GM12878 (cell line): ENCODE measurements at regions not wholly inside any gene's neighbourhood (a gene's known extent, or its start where the extent isn't known, plus 50 kb on each side); places are given as distances from the start of the nearest gene placed in this dataset.

Source experiments
- ATF7 ChIP-seq: fragments of 450-650 bp; IDR thresholded peaks from 2 replicates; pipeline ENCODE4 v1.6.1; 2016; ENCODE audit warnings: low read depth, mild to moderate bottlenecking
- BCL11A ChIP-seq: IDR thresholded peaks from 2 replicates; pipeline ENCODE4 v1.6.1; 2011; ENCODE audit warnings: low read depth, low read length
- BCLAF1 ChIP-seq: fragments of 450-650 bp; IDR thresholded peaks from 2 replicates; pipeline ENCODE4 v1.6.1; 2017; ENCODE audit warnings: antibody characterized with exemption, mild to moderate bottlenecking, moderate library complexity
- BHLHE40 ChIP-seq, 2 experiments: fragments of 450-650 bp in 1 of 2; IDR thresholded peaks; 2 replicates each; pipeline ENCODE4 v1.6.1; 2011 to 2017; ENCODE audit warnings: low read depth in 2 of 2, borderline replicate concordance in 1 of 2, improper control_type of control experiment in 1 of 2, low read length in 1 of 2, mild to moderate bottlenecking in 1 of 2
- BRCA1 ChIP-seq: IDR thresholded peaks from 2 replicates; pipeline ENCODE4 v1.6.1; 2011; ENCODE audit warnings: low read depth, low read length, improper control_type of control experiment
- CBX3 ChIP-seq: fragments of 200-600 bp; sonication (generic); IDR thresholded peaks from 2 replicates; pipeline ENCODE4 v1.6.1; 2016; ENCODE audit warnings: low read depth, borderline replicate concordance
- EGR1 ChIP-seq, 2 experiments: IDR thresholded peaks; 1 replicate in 1 of 2; 2 replicates in 1 of 2; pipeline ENCODE4 v1.6.1; 2011 to 2012; ENCODE audit warnings: low read depth in 2 of 2, low read length in 2 of 2, borderline replicate concordance in 1 of 2, mild to moderate bottlenecking in 1 of 2, moderate library complexity in 1 of 2
- ELK1 ChIP-seq: IDR thresholded peaks from 2 replicates; pipeline ENCODE4 v1.6.1; 2012; ENCODE audit warnings: low read depth, low read length, improper control_type of control experiment
- EP300 ChIP-seq, 2 experiments: fragments of 150-350 bp in 1 of 2; IDR thresholded peaks; 2 replicates each; pipeline ENCODE4 v1.6.1; 2011 to 2012; ENCODE audit warnings: low read depth in 2 of 2, low read length in 2 of 2, borderline replicate concordance in 1 of 2, improper control_type of control experiment in 1 of 2, inconsistent platforms in 1 of 2; ENCODE audit not compliant: control insufficient read depth in 1 of 2
- ETV6 ChIP-seq, 2 experiments: fragments of 450-650 bp in 1 of 2; IDR thresholded peaks in 1 of 2; conservative IDR thresholded peaks in 1 of 2; 2 replicates each; pipeline ENCODE4 v1.6.1; 2014; ENCODE audit warnings: antibody characterized with exemption in 1 of 2, borderline replicate concordance in 1 of 2, low read depth in 1 of 2, mild to moderate bottlenecking in 1 of 2, moderate library complexity in 1 of 2
- FOXM1 ChIP-seq: IDR thresholded peaks from 2 replicates; pipeline ENCODE4 v1.6.1; 2012; ENCODE audit warnings: low read depth, mild to moderate bottlenecking, inconsistent platforms, low read length, moderate library complexity
- HCFC1 ChIP-seq: fragments of 150-350 bp; IDR thresholded peaks from 2 replicates; pipeline ENCODE4 v1.6.1; 2014; ENCODE audit warnings: low read length
- HDAC6 ChIP-seq: fragments of 200-600 bp; sonication (generic); IDR thresholded peaks from one replicate; pipeline ENCODE4 v1.8.0; 2017; ENCODE audit warnings: antibody characterized with exemption; ENCODE audit not compliant: unreplicated experiment
- HDGF ChIP-seq: fragments of 450-650 bp; IDR thresholded peaks from 2 replicates; pipeline ENCODE4 v1.6.1; 2016; ENCODE audit warnings: antibody characterized with exemption
- IRF4 ChIP-seq: IDR thresholded peaks from 2 replicates; pipeline ENCODE4 v1.6.1; 2011; ENCODE audit warnings: low read depth, low read length
- MEF2B ChIP-seq: fragments of 450-650 bp; IDR thresholded peaks from 2 replicates; pipeline ENCODE4 v1.6.1; 2018; ENCODE audit warnings: mild to moderate bottlenecking, moderate library complexity; ENCODE audit not compliant: partially characterized antibody, poor library complexity, severe bottlenecking
- MTA2 ChIP-seq: fragments of 450-650 bp; IDR thresholded peaks from 2 replicates; pipeline ENCODE4 v1.6.1; 2016; ENCODE audit warnings: low read depth, mild to moderate bottlenecking, moderate library complexity
- NBN ChIP-seq: fragments of 450-650 bp; IDR thresholded peaks from 2 replicates; pipeline ENCODE4 v1.6.1; 2016
- NR2F1 ChIP-seq: fragments of 450-650 bp; conservative IDR thresholded peaks from 2 replicates; pipeline ENCODE4 v1.6.1; 2017; ENCODE audit warnings: mild to moderate bottlenecking
- PAX5 ChIP-seq: IDR thresholded peaks from 2 replicates; pipeline ENCODE4 v1.6.1; 2011; ENCODE audit warnings: low read depth, low read length, borderline replicate concordance
- RAD21 ChIP-seq: IDR thresholded peaks from 2 replicates; pipeline ENCODE4 v1.6.1; 2011; ENCODE audit warnings: mild to moderate bottlenecking, low read depth, low read length, moderate library complexity; ENCODE audit not compliant: insufficient read depth
- RELA ChIP-seq: fragments of 450-650 bp; IDR thresholded peaks from 2 replicates; pipeline ENCODE4 v1.8.0; 2014; ENCODE audit warnings: borderline replicate concordance; ENCODE audit not compliant: partially characterized antibody
- RUNX3 ChIP-seq: IDR thresholded peaks from 2 replicates; pipeline ENCODE4 v1.6.1; 2012; ENCODE audit warnings: low read length, inconsistent platforms
- SRF ChIP-seq, 2 experiments: IDR thresholded peaks; 2 replicates each; pipeline ENCODE4 v1.6.1; 2011; ENCODE audit warnings: low read depth in 2 of 2, low read length in 2 of 2, mild to moderate bottlenecking in 1 of 2, moderate library complexity in 1 of 2
- TBL1XR1 ChIP-seq: IDR thresholded peaks from 2 replicates; pipeline ENCODE4 v1.6.1; 2012; ENCODE audit warnings: low read depth, low read length, improper control_type of control experiment
- TCF3 ChIP-seq: IDR thresholded peaks from 2 replicates; pipeline ENCODE4 v1.6.1; 2012; ENCODE audit warnings: low read depth, mild to moderate bottlenecking, low read length, borderline replicate concordance; ENCODE audit not compliant: insufficient read depth
- ZBED1 ChIP-seq: IDR thresholded peaks from 2 replicates; pipeline ENCODE4 v1.6.1; 2016; ENCODE audit warnings: borderline replicate concordance
- ZNF24 ChIP-seq: fragments of 450-650 bp; IDR thresholded peaks from 2 replicates; pipeline ENCODE4 v1.6.1; 2017; ENCODE audit warnings: antibody characterized with exemption, mild to moderate bottlenecking
- ZNF274 ChIP-seq: IDR thresholded peaks from one replicate; pipeline ENCODE4 v1.8.0; 2011; ENCODE audit not compliant: insufficient read length, insufficient read depth
- ZNF384 ChIP-seq: IDR thresholded peaks from 2 replicates; pipeline ENCODE4 v1.6.1; 2012; ENCODE audit warnings: low read depth, mild to moderate bottlenecking, low read length, improper control_type of control experiment, borderline replicate concordance

GRCh38 chr2:8606226-8606625 lies 75.6 kb upstream of the ID2 start (continued):
- TF ChIP-seq TCF3 (no peak), PAX5 (peak; percentile 72; the same call in 1 of the 2 replicates), NR2F1 (0 out of 2 replicates have a peak, but pooled peaks have one; percentile 30), ZNF384 (no peak), ZBED1 (no peak), MEF2B (peak; percentile 71), HCFC1 (no peak), HDAC6 (no peak), ETV6 (conservative IDR thresholded peaks at IDR 0.05 in 1 of 2, IDR thresholded peaks at IDR 0.05 in 1 of 2; ENCODE audit: borderline replicate concordance in 1 of 2, low read depth in 1 of 2) (peak in 1 of 2 experiments; percentile 68; a peak in 2 of 4 replicates), ELK1 (no peak), HDGF (no peak), BHLHE40 (IDR thresholded peaks at IDR 0.05; ENCODE audit: borderline replicate concordance in 1 of 2, low read depth in 2 of 2, low read length in 1 of 2) (peak; percentile 41 to 56; a peak in 2 of 4 replicates), BCLAF1 (no peak), SRF (IDR thresholded peaks at IDR 0.05; ENCODE audit: low read depth in 2 of 2, low read length in 2 of 2) (peak in 1 of 2 experiments; percentile 58; a peak in 1 of 4 replicates), RELA (no peak), MTA2 (peak; percentile 68; the same call in 1 of the 2 replicates), BRCA1 (no peak), EP300 (IDR thresholded peaks at IDR 0.05; ENCODE audit: borderline replicate concordance in 1 of 2, control insufficient read depth in 1 of 2, low read depth in 2 of 2, low read length in 2 of 2) (peak; percentile 38 to 40; a peak in 2 of 4 replicates), EGR1 (IDR thresholded peaks at IDR 0.05; ENCODE audit: borderline replicate concordance in 1 of 2, low read depth in 2 of 2, low read length in 2 of 2) (no peak), ATF7 (no peak; the same call in 1 of the 2 replicates), RAD21 (no peak), FOXM1 (peak; percentile 56; the same call in 1 of the 2 replicates), NBN (no peak), BCL11A (peak; percentile 53; the same call in 1 of the 2 replicates), RUNX3 (peak; percentile 83), ZNF24 (peak; percentile 54; the same call in 1 of the 2 replicates), CBX3 (no peak), ZNF274 (no peak), TBL1XR1 (peak; percentile 14; the same call in 1 of the 2 replicates), IRF4 (peak; percentile 66; the same call in 1 of the 2 replicates)
